DOHH2 (cell line): ENCODE measurements at regions not wholly inside any gene's neighbourhood (a gene's known extent, or its start where the extent isn't known, plus 50 kb on each side); places are given as distances from the start of the nearest gene placed in this dataset.

Experiments used
- EZH2phosphoT487 ChIP-seq: fragments of 200-600 bp; sonication (generic); IDR thresholded peaks from 2 replicates; pipeline ENCODE4 v1.6.1; 2017; ENCODE audit warnings: borderline replicate concordance, mild to moderate bottlenecking, antibody characterized with exemption, low read length, moderate library complexity, mixed read lengths
- TF ChIP-seq, protein P1 (sequence below): fragments of 200-600 bp; sonication (generic); IDR thresholded peaks from one replicate; pipeline ENCODE4 v1.5.1; 2014; ENCODE audit warnings: antibody characterized with exemption, mild to moderate bottlenecking, low read depth, low read length; ENCODE audit not compliant: poor library complexity, severe bottlenecking

DNA sequence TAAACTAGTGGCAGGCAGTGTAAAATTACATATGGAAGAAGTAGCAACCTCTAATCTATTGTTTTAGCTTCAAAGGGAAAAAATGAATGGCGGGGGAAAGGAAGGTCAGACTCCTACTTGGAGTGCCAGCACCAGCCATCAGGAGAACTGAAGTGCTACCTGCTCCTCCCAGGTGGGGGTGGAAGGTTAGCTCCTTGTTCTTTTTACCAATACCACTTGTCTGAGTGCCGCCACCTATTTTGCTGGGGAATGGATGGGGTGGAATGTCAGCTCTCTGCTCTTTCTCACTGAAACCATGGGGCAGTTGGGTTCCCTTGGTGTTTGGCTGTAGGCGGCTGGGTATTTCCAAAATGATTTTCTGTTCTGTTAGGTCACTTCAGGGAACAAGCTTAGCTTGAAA is 428.7 kb upstream of the EPHA3 start:
- TF ChIP-seq, protein P1, sequence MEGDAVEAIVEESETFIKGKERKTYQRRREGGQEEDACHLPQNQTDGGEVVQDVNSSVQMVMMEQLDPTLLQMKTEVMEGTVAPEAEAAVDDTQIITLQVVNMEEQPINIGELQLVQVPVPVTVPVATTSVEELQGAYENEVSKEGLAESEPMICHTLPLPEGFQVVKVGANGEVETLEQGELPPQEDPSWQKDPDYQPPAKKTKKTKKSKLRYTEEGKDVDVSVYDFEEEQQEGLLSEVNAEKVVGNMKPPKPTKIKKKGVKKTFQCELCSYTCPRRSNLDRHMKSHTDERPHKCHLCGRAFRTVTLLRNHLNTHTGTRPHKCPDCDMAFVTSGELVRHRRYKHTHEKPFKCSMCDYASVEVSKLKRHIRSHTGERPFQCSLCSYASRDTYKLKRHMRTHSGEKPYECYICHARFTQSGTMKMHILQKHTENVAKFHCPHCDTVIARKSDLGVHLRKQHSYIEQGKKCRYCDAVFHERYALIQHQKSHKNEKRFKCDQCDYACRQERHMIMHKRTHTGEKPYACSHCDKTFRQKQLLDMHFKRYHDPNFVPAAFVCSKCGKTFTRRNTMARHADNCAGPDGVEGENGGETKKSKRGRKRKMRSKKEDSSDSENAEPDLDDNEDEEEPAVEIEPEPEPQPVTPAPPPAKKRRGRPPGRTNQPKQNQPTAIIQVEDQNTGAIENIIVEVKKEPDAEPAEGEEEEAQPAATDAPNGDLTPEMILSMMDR = no peak
- TF ChIP-seq EZH2phosphoT487 = no peak
